GM10266 (cell line): ENCODE measurements at regions not wholly inside any gene's neighbourhood (a gene's known extent, or its start where the extent isn't known, plus 50 kb on each side); places are given as distances from the start of the nearest gene placed in this dataset.

Source experiments
- DNase-seq: peaks from one replicate; pipeline ENCODE4 v3.0.0; 2012; ENCODE audit errors: extremely low spot score
- TF ChIP-seq, protein P1 (sequence below): IDR thresholded peaks from 2 replicates; pipeline ENCODE4 v1.5.1; 2012; ENCODE audit warnings: mild to moderate bottlenecking, low read depth; ENCODE audit not compliant: control insufficient read depth, insufficient read depth; ENCODE audit errors: missing control alignments

DNA sequence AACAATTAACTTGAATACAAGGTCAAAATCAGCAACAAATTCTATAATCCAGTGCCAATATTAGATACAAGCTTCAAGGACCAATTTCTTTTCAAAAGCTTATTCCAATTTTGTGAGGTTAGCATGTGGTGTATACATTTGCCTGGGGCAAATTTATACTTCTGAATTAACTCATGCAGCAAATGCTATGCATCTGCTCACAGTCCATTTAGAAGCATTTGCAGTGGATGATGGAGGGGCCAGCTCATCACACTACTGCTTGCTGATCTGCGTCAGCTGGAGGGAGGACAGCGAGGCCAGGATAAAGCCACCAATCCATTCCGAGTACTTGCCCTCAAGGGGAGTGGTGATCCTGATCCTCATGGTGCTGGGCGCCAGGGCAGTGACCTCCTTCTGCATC, 474.3 kb upstream of the KIF2A start:
- TF ChIP-seq, protein P1, sequence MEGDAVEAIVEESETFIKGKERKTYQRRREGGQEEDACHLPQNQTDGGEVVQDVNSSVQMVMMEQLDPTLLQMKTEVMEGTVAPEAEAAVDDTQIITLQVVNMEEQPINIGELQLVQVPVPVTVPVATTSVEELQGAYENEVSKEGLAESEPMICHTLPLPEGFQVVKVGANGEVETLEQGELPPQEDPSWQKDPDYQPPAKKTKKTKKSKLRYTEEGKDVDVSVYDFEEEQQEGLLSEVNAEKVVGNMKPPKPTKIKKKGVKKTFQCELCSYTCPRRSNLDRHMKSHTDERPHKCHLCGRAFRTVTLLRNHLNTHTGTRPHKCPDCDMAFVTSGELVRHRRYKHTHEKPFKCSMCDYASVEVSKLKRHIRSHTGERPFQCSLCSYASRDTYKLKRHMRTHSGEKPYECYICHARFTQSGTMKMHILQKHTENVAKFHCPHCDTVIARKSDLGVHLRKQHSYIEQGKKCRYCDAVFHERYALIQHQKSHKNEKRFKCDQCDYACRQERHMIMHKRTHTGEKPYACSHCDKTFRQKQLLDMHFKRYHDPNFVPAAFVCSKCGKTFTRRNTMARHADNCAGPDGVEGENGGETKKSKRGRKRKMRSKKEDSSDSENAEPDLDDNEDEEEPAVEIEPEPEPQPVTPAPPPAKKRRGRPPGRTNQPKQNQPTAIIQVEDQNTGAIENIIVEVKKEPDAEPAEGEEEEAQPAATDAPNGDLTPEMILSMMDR: no peak
- DNase-seq: no peak

DNA sequence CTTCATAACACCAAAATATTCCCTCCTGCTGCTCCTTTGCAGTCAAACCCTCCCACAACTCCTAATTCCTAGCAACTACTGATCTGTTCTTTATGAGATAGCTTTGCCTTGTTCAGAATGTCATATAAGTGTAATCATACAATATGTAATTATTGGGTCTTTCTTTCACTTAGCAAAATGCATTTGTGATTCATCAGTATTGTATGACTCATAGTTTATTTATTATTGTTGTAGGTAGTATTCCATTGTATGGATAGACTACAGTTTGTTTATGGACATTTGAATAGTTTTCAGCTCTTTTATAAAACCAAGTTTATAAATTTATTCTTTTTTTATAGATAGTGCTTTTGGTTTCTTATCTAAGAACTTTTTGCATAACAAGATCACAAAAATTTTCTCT, 468.2 kb upstream of the KIF2A start:
- TF ChIP-seq, protein P1: no peak
- DNase-seq: no peak

DNA sequence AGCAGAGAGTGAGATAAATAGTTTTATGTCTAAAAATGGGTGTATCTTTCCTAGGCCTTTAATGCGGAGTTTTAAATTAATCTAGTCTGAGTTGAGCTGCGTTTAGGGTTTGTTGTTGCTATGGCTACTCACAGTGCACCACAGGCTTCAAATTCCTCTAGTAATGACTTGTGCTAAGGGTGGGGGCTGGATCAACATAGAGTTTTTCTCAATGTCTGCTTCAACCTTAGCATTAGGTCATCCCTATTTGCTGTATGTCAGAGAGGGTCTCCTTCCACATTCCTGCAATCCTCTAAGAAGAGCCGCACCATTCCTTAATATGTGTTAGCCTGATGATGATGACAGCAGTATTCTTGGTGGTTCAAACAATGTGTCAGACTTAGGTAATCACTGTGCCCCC, 465.6 kb upstream of the KIF2A start:
- DNase-seq: no peak

DNA sequence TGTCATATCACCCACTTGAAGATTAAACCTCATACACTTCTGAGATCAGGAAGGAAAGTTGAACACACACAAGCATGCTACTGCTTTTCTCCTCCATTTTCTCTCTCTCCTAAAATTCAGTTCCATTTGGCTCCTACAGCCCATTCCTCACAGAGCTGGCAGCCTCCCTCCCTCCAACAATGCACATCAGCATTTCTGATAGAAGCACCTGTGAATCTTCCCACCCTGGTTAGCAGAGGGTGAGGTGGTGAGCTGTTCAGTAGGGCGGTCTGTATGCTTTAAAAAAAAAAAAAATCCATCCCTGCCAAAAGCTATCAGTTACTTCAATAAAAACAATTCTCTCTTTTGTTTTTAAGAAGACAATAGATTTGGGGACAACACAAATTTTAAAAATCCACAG, 463.2 kb upstream of the KIF2A start:
- TF ChIP-seq, protein P1: no peak

More for the DNA sequence above, 465.6 kb upstream of the KIF2A start:
- TF ChIP-seq, protein P1: no peak

DNA sequence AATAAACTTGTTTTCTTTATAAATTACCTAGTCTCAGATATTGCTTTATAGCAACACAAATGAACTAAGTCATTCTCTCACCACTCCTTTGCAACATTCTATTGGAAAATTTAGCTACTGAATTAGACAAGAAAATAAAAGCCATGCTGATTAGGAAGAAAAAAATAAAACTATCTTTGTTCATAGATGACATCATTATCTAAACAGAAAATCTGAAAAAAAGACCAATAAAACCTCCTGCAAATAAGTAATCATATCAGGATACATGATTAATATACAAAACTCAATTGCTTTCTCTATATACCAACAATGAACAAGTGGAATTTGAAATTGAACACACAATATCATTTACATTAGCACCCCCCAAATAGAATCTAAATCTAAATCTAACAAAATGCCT, 455.3 kb upstream of the KIF2A start:
- DNase-seq: no peak
- TF ChIP-seq, protein P1: no peak

More for the DNA sequence above, 463.2 kb upstream of the KIF2A start:
- no peak for DNase-seq

DNA sequence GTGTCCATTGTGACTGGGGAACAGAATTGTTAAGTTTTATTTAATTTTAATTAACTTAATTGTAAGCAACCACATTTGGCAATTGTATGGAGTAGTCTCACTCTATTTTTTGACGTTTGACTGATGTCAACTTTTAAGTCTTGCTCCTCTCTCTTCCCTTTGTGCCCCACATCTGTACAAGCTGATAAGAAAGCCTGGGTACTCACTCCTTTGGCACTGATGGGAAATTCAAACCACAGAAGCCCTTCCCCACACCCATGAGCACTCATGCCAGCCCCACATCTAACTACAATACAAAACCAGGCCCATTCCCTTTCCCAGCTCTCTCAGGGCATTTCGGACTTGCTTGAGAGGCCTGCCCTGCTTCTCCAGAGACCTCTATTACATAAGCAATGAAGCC, 451.5 kb upstream of the KIF2A start:
- TF ChIP-seq, protein P1: no peak
- no peak for DNase-seq

DNA sequence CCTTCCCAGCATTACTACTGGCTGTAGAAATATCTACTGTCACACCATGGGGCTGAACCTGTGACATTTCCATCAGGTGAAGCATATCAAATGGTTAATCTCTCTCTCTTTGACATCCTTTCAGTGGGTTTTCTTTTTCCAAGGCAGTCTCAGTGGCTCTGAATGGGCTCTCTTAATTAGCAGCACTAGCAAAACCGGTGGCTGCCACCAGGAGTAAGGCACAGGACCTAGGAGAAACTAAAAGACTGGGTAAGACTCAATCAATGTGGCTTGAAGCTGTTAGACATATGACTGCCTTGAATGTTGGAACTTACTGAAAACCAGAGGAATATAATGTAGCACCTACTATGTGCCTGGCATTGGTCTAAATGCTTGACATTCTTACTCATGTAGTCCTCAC, 445.0 kb upstream of the KIF2A start:
- no peak for DNase-seq
- TF ChIP-seq, protein P1: no peak

DNA sequence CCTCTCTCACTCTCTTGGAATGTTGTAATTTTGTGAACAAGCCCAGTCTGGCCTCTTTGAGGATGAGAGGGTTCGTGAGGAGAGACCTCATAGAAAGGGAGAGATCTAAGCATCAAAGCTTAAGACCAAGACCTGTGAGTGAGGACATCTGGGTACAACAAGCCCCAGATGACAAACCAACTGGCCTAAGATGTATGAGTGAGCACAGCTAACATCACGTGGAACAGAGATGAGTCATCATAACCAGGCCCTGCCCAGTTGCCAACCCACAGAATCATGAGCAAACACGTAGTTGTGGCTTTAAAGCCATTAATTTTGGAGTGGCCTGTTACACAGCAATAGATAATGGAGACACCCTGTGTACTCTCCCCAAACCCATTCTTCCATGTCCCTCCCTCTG, 439.1 kb upstream of the KIF2A start:
- TF ChIP-seq, protein P1: no peak
- DNase-seq: peak; percentile 5
